ENCODE measurements at regions not wholly inside any gene's neighbourhood (a gene's known extent, or its start where the extent isn't known, plus 50 kb on each side); places are given as distances from the start of the nearest gene placed in this dataset.

GRCh38 chr17:62891659-62892058 lies 74.4 kb upstream of the TANC2 start:
- no peak overlapping the region for H3K4me2 ChIP-seq (ENCODE audit: low read length)
- H3K4me1 ChIP-seq (ENCODE audit: low read length): 0 out of 2 replicates have a peak, but pooled peaks cover 3% of the 10 kb centered on the region
- no peak for TF ChIP-seq CTCF (IDR thresholded peaks at IDR 0.05; ENCODE audit: low read depth, low read length)
- H3K27ac ChIP-seq (ENCODE audit: low read length): no peak overlapping the region
- no peak overlapping the region for H3K4me3 ChIP-seq (ENCODE audit: low read length)
- no peaks in the 10 kb centered on the region for H3K79me2 ChIP-seq (ENCODE audit: low read length)
- H3K27me3 ChIP-seq (ENCODE audit: low read depth, low read length): no peaks in the 10 kb centered on the region
- H3K36me3 ChIP-seq (replicated peaks; ENCODE audit: low read depth, low read length): no peaks in the 10 kb centered on the region
- no peak overlapping the region for H3K9ac ChIP-seq (ENCODE audit: low read length)
- no peak overlapping the region for H2AFZ ChIP-seq (ENCODE audit: low read depth, low read length)
- H4K20me1 ChIP-seq (ENCODE audit: insufficient read depth, low read length): no peaks in the 10 kb centered on the region
- no peaks in the 10 kb centered on the region for H3K9me3 ChIP-seq (ENCODE audit: insufficient read depth, low read length)

- Histone ChIP-seq H3K4me2 (ENCODE audit: low read length) (no peak overlapping the region), H3K27ac (ENCODE audit: low read length) (no peak overlapping the region), H3K9ac (ENCODE audit: low read length) (no peak overlapping the region)
These were observed 77.3 kb upstream of the TANC2 start for GRCh38 chr17:62888765-62889164.

GRCh38 chr17:62888148-62888547 lies 77.9 kb upstream of the TANC2 start:
- H3K36me3 ChIP-seq (replicated peaks; ENCODE audit: low read depth, low read length): no peaks in the 10 kb centered on the region
- H3K27me3 ChIP-seq (ENCODE audit: low read depth, low read length): 0 out of 2 replicates have a peak, but pooled peaks cover 3% of the 10 kb centered on the region
- no peak overlapping the region for H2AFZ ChIP-seq (ENCODE audit: low read depth, low read length)
- H3K4me1 ChIP-seq (ENCODE audit: low read length): 0 out of 2 replicates have a peak, but pooled peaks cover 2% of the 10 kb centered on the region
- H3K4me2 ChIP-seq (ENCODE audit: low read length): no peak overlapping the region
- no peaks in the 10 kb centered on the region for H4K20me1 ChIP-seq (ENCODE audit: insufficient read depth, low read length)
- no peaks in the 10 kb centered on the region for H3K79me2 ChIP-seq (ENCODE audit: low read length)
- no peak overlapping the region for H3K4me3 ChIP-seq (ENCODE audit: low read length)
- no peaks in the 10 kb centered on the region for H3K9me3 ChIP-seq (ENCODE audit: insufficient read depth, low read length)
- H3K9ac ChIP-seq (ENCODE audit: low read length): no peak overlapping the region
- no peak overlapping the region for H3K27ac ChIP-seq (ENCODE audit: low read length)
- TF ChIP-seq CTCF (IDR thresholded peaks at IDR 0.05; ENCODE audit: low read depth, low read length) (no peak), EZH2phosphoT487 (IDR thresholded peaks at IDR 0.05; ENCODE audit: low read depth) (no peak)

More at GRCh38 chr17:62888765-62889164, 77.3 kb upstream of the TANC2 start:
- H4K20me1 ChIP-seq (ENCODE audit: insufficient read depth, low read length): no peaks in the 10 kb centered on the region
- H3K4me3 ChIP-seq (ENCODE audit: low read length): no peak overlapping the region
- no peak overlapping the region for H2AFZ ChIP-seq (ENCODE audit: low read depth, low read length)
- 0 out of 2 replicates have a peak, but pooled peaks cover under 1% of the 10 kb centered on the region for H3K27me3 ChIP-seq (ENCODE audit: low read depth, low read length)
- H3K9me3 ChIP-seq (ENCODE audit: insufficient read depth, low read length): no peaks in the 10 kb centered on the region
- H3K36me3 ChIP-seq (replicated peaks; ENCODE audit: low read depth, low read length): no peaks in the 10 kb centered on the region
- H3K4me1 ChIP-seq (ENCODE audit: low read length): 0 out of 2 replicates have a peak, but pooled peaks cover 3% of the 10 kb centered on the region
- TF ChIP-seq CTCF (IDR thresholded peaks at IDR 0.05; ENCODE audit: low read depth, low read length) (no peak), EZH2phosphoT487 (IDR thresholded peaks at IDR 0.05; ENCODE audit: low read depth) (no peak)
- H3K79me2 ChIP-seq (ENCODE audit: low read length): no peaks in the 10 kb centered on the region

- Histone ChIP-seq H3K9ac (ENCODE audit: low read length) (no peak overlapping the region), H3K27ac (ENCODE audit: low read length) (no peak overlapping the region), H2AFZ (ENCODE audit: low read depth, low read length) (no peak overlapping the region), H3K4me2 (ENCODE audit: low read length) (no peak overlapping the region), H3K4me1 (ENCODE audit: low read length) (0 out of 2 replicates have a peak, but pooled peaks cover 2% of the 10 kb centered on the region), H3K36me3 (replicated peaks; ENCODE audit: low read depth, low read length) (no peaks in the 10 kb centered on the region), H3K79me2 (ENCODE audit: low read length) (no peaks in the 10 kb centered on the region), H3K9me3 (ENCODE audit: insufficient read depth, low read length) (no peaks in the 10 kb centered on the region), H3K27me3 (ENCODE audit: low read depth, low read length) (0 out of 2 replicates have a peak, but pooled peaks cover 3% of the 10 kb centered on the region), H4K20me1 (ENCODE audit: insufficient read depth, low read length) (no peaks in the 10 kb centered on the region), H3K4me3 (ENCODE audit: low read length) (no peak overlapping the region)
- no peak for TF ChIP-seq EZH2phosphoT487 (IDR thresholded peaks at IDR 0.05; ENCODE audit: low read depth)
- TF ChIP-seq CTCF (IDR thresholded peaks at IDR 0.05; ENCODE audit: low read depth, low read length): no peak
These were observed 78.6 kb upstream of the TANC2 start for GRCh38 chr17:62887437-62887836.
